Type B pancreatic cell (in vitro differentiated cells): ENCODE measurements at regions not wholly inside any gene's neighbourhood (a gene's known extent, or its start where the extent isn't known, plus 50 kb on each side); places are given as distances from the start of the nearest gene placed in this dataset.

Experiments used
- DNase-seq: peaks from one replicate; pipeline ENCODE4 v3.0.0; 2021; ENCODE audit warnings: mixed read lengths; ENCODE audit not compliant: unreplicated experiment; ENCODE audit errors: extremely low spot score
- H3K27ac Mint-ChIP-seq: 2 replicates; pipeline ENCODE4 v1.8.0; 2021; ENCODE audit warnings: mild to moderate bottlenecking, mixed read lengths
- H3K27me3 Mint-ChIP-seq: 2 replicates; pipeline ENCODE4 v1.8.0; 2021; ENCODE audit warnings: mixed read lengths
- H3K36me3 Mint-ChIP-seq: 2 replicates; pipeline ENCODE4 v1.8.0; 2021; ENCODE audit warnings: mixed read lengths
- H3K4me1 Mint-ChIP-seq: one replicate; pipeline ENCODE4 v1.8.0; 2021; ENCODE audit warnings: mixed read lengths; ENCODE audit not compliant: unreplicated experiment
- H3K4me3 Mint-ChIP-seq: 2 replicates; pipeline ENCODE4 v1.8.0; 2021; ENCODE audit warnings: mild to moderate bottlenecking, mixed read lengths
- H3K9me3 Mint-ChIP-seq: 2 replicates; pipeline ENCODE4 v1.8.0; 2021; ENCODE audit warnings: mixed read lengths
- TF ChIP-seq, protein P1 (sequence below): fragments of 200-600 bp; sonication (generic); conservative IDR thresholded peaks from 2 replicates; pipeline ENCODE4 v1.5.0; 2021; ENCODE audit warnings: antibody characterized with exemption, mild to moderate bottlenecking

GRCh38 chr18:56233595-56233994, 404.8 kb downstream of the TXNL1 start:
- H3K27me3 Mint-ChIP-seq, result no peaks in the 10 kb centered on the region
- H3K27ac Mint-ChIP-seq, result no peak overlapping the region
- no peaks in the 10 kb centered on the region for H3K36me3 Mint-ChIP-seq
- no peak overlapping the region for H3K4me3 Mint-ChIP-seq
- TF ChIP-seq, protein P1, sequence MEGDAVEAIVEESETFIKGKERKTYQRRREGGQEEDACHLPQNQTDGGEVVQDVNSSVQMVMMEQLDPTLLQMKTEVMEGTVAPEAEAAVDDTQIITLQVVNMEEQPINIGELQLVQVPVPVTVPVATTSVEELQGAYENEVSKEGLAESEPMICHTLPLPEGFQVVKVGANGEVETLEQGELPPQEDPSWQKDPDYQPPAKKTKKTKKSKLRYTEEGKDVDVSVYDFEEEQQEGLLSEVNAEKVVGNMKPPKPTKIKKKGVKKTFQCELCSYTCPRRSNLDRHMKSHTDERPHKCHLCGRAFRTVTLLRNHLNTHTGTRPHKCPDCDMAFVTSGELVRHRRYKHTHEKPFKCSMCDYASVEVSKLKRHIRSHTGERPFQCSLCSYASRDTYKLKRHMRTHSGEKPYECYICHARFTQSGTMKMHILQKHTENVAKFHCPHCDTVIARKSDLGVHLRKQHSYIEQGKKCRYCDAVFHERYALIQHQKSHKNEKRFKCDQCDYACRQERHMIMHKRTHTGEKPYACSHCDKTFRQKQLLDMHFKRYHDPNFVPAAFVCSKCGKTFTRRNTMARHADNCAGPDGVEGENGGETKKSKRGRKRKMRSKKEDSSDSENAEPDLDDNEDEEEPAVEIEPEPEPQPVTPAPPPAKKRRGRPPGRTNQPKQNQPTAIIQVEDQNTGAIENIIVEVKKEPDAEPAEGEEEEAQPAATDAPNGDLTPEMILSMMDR, result no peak
- peaks cover 11% of the 10 kb centered on the region for H3K9me3 Mint-ChIP-seq
- DNase-seq, result no peak
- peaks cover 11% of the 10 kb centered on the region for H3K4me1 Mint-ChIP-seq

- Mint-ChIP-seq H3K4me1 (no peaks in the 10 kb centered on the region), H3K9me3 (peaks cover 11% of the 10 kb centered on the region), H3K27ac (no peak overlapping the region), H3K4me3 (no peak overlapping the region), H3K27me3 (no peaks in the 10 kb centered on the region), H3K36me3 (no peaks in the 10 kb centered on the region)
- TF ChIP-seq, protein P1, result no peak
- no peak for DNase-seq
Observed at GRCh38 chr18:56226025-56226424, 412.4 kb downstream of the TXNL1 start.

DNA sequence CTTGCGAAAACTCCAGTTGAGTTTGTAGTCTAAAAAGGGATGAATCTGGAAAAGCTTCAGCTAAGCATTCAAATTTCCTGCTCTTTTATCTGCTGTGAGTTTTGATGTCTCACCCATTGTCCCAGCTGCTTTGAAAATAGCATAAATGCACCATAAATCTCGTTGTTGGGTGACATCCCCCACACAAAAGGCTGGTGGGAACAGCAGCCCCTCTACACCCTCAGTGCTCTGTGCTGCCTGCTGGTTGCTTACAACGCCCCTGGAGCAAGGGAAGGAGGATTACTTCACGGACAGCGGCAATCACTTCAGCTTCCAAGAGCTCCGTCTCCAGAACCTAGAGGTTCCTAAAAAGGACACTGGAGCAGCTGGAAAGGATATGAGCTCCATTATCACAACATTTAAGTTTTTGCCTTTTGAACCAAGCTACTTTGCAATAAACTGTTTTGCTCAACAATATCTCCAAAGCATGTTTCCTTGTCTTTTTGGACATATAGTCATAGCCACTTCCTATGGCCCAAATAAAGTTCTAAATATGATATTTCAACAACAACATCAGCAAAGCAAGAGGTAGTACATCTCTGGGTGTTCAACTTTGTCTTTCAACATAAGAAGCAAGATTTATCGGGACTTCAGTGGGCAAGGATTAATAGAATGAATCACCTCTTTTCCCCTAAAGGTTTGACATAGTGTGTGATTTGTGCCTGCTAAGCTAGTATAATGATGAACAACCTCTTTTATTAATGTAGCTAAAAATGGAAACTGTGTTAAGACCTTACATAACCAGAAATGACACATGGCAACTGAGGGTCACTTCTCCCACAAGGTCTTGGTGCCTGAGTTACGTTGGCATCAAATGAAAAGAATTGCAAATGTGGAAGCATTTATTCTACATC, 413.5 kb downstream of the TXNL1 start:
- TF ChIP-seq, protein P1, result no peak
- H3K4me1 Mint-ChIP-seq, result no peaks in the 10 kb centered on the region
- H3K27me3 Mint-ChIP-seq, result no peaks in the 10 kb centered on the region
- no peaks in the 10 kb centered on the region for H3K36me3 Mint-ChIP-seq
- no peak for DNase-seq
- H3K4me3 Mint-ChIP-seq, result no peak overlapping the region
- peaks cover 9% of the 10 kb centered on the region for H3K9me3 Mint-ChIP-seq
- H3K27ac Mint-ChIP-seq, result no peak overlapping the region

- TF ChIP-seq, protein P1, result no peak
- no peak for DNase-seq
- Mint-ChIP-seq H3K4me1 (no peaks in the 10 kb centered on the region), H3K36me3 (no peaks in the 10 kb centered on the region), H3K4me3 (no peak overlapping the region), H3K9me3 (peaks cover 11% of the 10 kb centered on the region), H3K27ac (no peak overlapping the region), H3K27me3 (no peaks in the 10 kb centered on the region)
Observed at GRCh38 chr18:56221195-56222065, 417.0 kb downstream of the TXNL1 start.

DNA sequence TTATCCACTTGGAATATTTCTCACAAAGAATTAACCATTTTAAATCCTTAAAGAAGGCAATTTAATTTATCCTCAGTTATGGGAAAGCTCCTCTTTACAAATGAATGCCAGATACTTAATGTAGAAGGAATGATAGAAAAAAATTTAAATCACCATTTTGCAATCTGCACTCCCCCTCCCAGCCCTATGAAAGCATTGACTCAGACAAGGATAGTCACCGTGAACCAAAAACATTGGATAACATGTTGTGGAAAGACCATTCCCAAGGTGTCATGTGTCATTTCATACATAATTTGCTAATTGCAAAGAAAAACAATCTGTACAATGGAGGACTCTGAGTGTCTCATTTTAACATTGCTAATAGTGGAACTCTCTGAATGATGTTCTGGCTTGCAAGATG, 421.0 kb downstream of the TXNL1 start:
- Mint-ChIP-seq H3K4me1 (peaks cover 4% of the 10 kb centered on the region), H3K27me3 (peaks cover 3% of the 10 kb centered on the region), H3K9me3 (peaks cover 11% of the 10 kb centered on the region), H3K4me3 (no peak overlapping the region), H3K36me3 (no peaks in the 10 kb centered on the region), H3K27ac (no peak overlapping the region)
- no peak for DNase-seq
- TF ChIP-seq, protein P1, result no peak
